ENCODE measurements at regions not wholly inside any gene's neighbourhood (a gene's known extent, or its start where the extent isn't known, plus 50 kb on each side); places are given as distances from the start of the nearest gene placed in this dataset.

DNA sequence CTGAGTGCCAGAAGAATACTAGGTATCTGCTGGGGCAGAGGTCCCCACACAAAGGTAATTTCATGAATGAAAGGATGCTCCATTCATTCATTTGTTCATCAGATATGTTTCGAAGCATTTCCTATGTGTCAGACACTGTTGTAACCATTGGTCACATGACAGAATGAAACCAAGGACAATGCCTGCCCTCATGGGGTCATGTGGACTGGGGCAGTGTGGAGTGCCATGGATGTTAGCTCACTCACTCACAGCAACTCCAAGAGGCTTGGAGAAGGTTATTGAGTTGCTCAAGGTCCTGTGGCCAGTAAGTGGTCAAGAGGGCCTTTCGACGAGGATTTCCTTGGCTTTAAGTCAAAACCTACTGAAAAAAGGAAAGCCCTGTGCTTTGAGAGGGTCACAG is 223.5 kb downstream of the ARHGAP12 start:
- Histone ChIP-seq H3K4me1 (ENCODE audit: insufficient read depth, low read length) (peaks cover 20% of the 10 kb centered on the region), H4K20me1 (ENCODE audit: insufficient read depth, low read length) (no peaks in the 10 kb centered on the region), H3K4me2 (ENCODE audit: insufficient read depth, low read length) (no peak overlapping the region), H3K27ac (ENCODE audit: low read length) (no peak overlapping the region), H3K79me2 (ENCODE audit: insufficient read depth, low read length) (no peaks in the 10 kb centered on the region), H3K4me3 (ENCODE audit: low read depth in 1 of 2, low read length in 2 of 2) (no peak overlapping the region), H2AFZ (ENCODE audit: low read depth, low read length) (no peak overlapping the region), H3K9me3 (ENCODE audit: insufficient read depth, low read length, severe bottlenecking) (peaks cover 8% of the 10 kb centered on the region), H3K27me3 (ENCODE audit: insufficient read depth, low read length, poor library complexity) (no peaks in the 10 kb centered on the region), H3K36me3 (ENCODE audit: insufficient read depth, low read length) (no peaks in the 10 kb centered on the region), H3K9ac (ENCODE audit: low read depth, low read length) (no peak overlapping the region)
- no peak for ATAC-seq (ENCODE audit: insufficient read depth, low read depth)
- TF ChIP-seq, protein P1, sequence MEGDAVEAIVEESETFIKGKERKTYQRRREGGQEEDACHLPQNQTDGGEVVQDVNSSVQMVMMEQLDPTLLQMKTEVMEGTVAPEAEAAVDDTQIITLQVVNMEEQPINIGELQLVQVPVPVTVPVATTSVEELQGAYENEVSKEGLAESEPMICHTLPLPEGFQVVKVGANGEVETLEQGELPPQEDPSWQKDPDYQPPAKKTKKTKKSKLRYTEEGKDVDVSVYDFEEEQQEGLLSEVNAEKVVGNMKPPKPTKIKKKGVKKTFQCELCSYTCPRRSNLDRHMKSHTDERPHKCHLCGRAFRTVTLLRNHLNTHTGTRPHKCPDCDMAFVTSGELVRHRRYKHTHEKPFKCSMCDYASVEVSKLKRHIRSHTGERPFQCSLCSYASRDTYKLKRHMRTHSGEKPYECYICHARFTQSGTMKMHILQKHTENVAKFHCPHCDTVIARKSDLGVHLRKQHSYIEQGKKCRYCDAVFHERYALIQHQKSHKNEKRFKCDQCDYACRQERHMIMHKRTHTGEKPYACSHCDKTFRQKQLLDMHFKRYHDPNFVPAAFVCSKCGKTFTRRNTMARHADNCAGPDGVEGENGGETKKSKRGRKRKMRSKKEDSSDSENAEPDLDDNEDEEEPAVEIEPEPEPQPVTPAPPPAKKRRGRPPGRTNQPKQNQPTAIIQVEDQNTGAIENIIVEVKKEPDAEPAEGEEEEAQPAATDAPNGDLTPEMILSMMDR (IDR thresholded peaks at IDR 0.05; ENCODE audit: borderline replicate concordance, extremely low read depth, low read length, poor library complexity, severe bottlenecking) = no peak
- TF ChIP-seq EZH2 (IDR thresholded peaks at IDR 0.05; ENCODE audit: borderline replicate concordance, low read depth, low read length, severe bottlenecking) = no peak
- DNase-seq = no peak

DNA sequence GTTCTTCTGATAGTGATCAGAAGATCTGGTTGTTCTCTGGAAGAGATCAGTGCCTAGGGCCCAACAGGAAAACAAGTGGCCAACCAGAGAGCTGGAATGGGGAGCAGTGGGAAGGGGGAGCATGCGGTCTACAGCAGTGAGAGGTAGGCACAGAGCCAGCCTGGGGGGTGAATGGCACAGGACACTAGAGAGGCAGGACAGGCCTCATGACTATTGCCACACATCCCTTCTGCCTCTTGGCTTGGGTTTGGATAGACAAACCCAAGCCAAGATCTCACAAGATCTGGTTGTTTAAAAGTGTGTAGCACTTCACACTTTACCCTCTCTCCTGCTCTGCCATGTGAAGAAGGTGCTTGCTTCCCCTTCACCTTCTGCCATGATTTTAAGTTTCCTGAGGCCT is 224.4 kb downstream of the ARHGAP12 start:
- DNase-seq (no peak), ATAC-seq (ENCODE audit: insufficient read depth, low read depth) (no peak)
- no peak for TF ChIP-seq EZH2 (IDR thresholded peaks at IDR 0.05; ENCODE audit: borderline replicate concordance, low read depth, low read length, severe bottlenecking)
- Histone ChIP-seq H3K79me2 (ENCODE audit: insufficient read depth, low read length) (no peaks in the 10 kb centered on the region), H3K27me3 (ENCODE audit: insufficient read depth, low read length, poor library complexity) (no peaks in the 10 kb centered on the region), H4K20me1 (ENCODE audit: insufficient read depth, low read length) (no peaks in the 10 kb centered on the region), H3K4me3 (ENCODE audit: low read depth in 1 of 2, low read length in 2 of 2) (no peak overlapping the region), H3K9me3 (ENCODE audit: insufficient read depth, low read length, severe bottlenecking) (peaks cover 8% of the 10 kb centered on the region), H3K4me2 (ENCODE audit: insufficient read depth, low read length) (no peak overlapping the region), H3K9ac (ENCODE audit: low read depth, low read length) (no peak overlapping the region), H3K36me3 (ENCODE audit: insufficient read depth, low read length) (no peaks in the 10 kb centered on the region), H3K27ac (ENCODE audit: low read length) (no peak overlapping the region), H3K4me1 (ENCODE audit: insufficient read depth, low read length) (peaks cover 20% of the 10 kb centered on the region), H2AFZ (ENCODE audit: low read depth, low read length) (no peak overlapping the region)

GRCh38 chr10:31702954-31703353 is 225.7 kb downstream of the ARHGAP12 start:
- Histone ChIP-seq H3K27ac (ENCODE audit: low read length) (no peak overlapping the region), H3K27me3 (ENCODE audit: insufficient read depth, low read length, poor library complexity) (no peaks in the 10 kb centered on the region)
- no peak for TF ChIP-seq EZH2 (IDR thresholded peaks at IDR 0.05; ENCODE audit: borderline replicate concordance, low read depth, low read length, severe bottlenecking)
- TF ChIP-seq, protein P1 (IDR thresholded peaks at IDR 0.05; ENCODE audit: borderline replicate concordance, extremely low read depth, low read length, poor library complexity, severe bottlenecking) = no peak

DNA sequence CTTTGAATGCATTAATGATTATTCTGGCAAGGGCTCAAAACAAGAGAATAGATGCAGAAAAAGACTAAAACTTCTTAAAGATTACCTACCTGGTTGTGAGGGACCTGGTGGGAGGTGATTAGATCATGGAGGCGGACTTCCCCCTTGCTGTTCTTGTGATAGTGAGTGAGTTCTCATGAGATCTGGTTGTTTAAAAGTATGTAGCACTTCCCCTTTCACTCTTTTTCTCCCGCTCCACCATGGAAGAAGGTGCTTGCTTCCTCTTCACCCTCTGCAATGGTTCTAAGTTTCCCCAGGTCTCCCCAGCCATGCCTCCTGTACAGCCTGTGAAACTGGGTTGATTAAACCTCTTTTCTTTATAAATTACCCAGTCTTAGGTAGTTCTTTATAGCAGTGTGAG is 226.6 kb downstream of the ARHGAP12 start:
- Histone ChIP-seq H4K20me1 (ENCODE audit: insufficient read depth, low read length) (no peaks in the 10 kb centered on the region), H3K79me2 (ENCODE audit: insufficient read depth, low read length) (no peaks in the 10 kb centered on the region), H3K4me3 (ENCODE audit: low read depth in 1 of 2, low read length in 2 of 2) (no peak overlapping the region), H3K9ac (ENCODE audit: low read depth, low read length) (no peak overlapping the region), H3K4me1 (ENCODE audit: insufficient read depth, low read length) (peaks cover 3% of the 10 kb centered on the region), H3K4me2 (ENCODE audit: insufficient read depth, low read length) (no peak overlapping the region), H3K27ac (ENCODE audit: low read length) (no peak overlapping the region), H3K36me3 (ENCODE audit: insufficient read depth, low read length) (no peaks in the 10 kb centered on the region), H3K9me3 (ENCODE audit: insufficient read depth, low read length, severe bottlenecking) (peaks cover 8% of the 10 kb centered on the region), H2AFZ (ENCODE audit: low read depth, low read length) (no peak overlapping the region), H3K27me3 (ENCODE audit: insufficient read depth, low read length, poor library complexity) (no peaks in the 10 kb centered on the region)
- DNase-seq = no peak
- ATAC-seq (ENCODE audit: insufficient read depth, low read depth) = no peak
- TF ChIP-seq, protein P1 (IDR thresholded peaks at IDR 0.05; ENCODE audit: borderline replicate concordance, extremely low read depth, low read length, poor library complexity, severe bottlenecking) = no peak
- TF ChIP-seq EZH2 (IDR thresholded peaks at IDR 0.05; ENCODE audit: borderline replicate concordance, low read depth, low read length, severe bottlenecking) = no peak

More at GRCh38 chr10:31702954-31703353, 225.7 kb downstream of the ARHGAP12 start:
- Histone ChIP-seq H3K4me1 (ENCODE audit: insufficient read depth, low read length) (peaks cover 12% of the 10 kb centered on the region), H4K20me1 (ENCODE audit: insufficient read depth, low read length) (no peaks in the 10 kb centered on the region), H3K79me2 (ENCODE audit: insufficient read depth, low read length) (no peaks in the 10 kb centered on the region), H3K9ac (ENCODE audit: low read depth, low read length) (no peak overlapping the region), H2AFZ (ENCODE audit: low read depth, low read length) (no peak overlapping the region), H3K36me3 (ENCODE audit: insufficient read depth, low read length) (no peaks in the 10 kb centered on the region), H3K4me3 (ENCODE audit: low read depth in 1 of 2, low read length in 2 of 2) (no peak overlapping the region), H3K9me3 (ENCODE audit: insufficient read depth, low read length, severe bottlenecking) (peaks cover 8% of the 10 kb centered on the region), H3K4me2 (ENCODE audit: insufficient read depth, low read length) (no peak overlapping the region)
- DNase-seq (no peak), ATAC-seq (ENCODE audit: insufficient read depth, low read depth) (no peak)
